HFF-Myc (cell line): ENCODE measurements at regions not wholly inside any gene's neighbourhood (a gene's known extent, or its start where the extent isn't known, plus 50 kb on each side); places are given as distances from the start of the nearest gene placed in this dataset.

Experiments used
- DNase-seq: peaks from one replicate; pipeline ENCODE4 v3.0.0-alpha.2; 2011; ENCODE audit warnings: low read depth; ENCODE audit errors: extremely low read depth
- H3K4me3 ChIP-seq: replicated peaks from 2 replicates; pipeline ENCODE4 v1.5.1; 2011; ENCODE audit warnings: low read depth, mild to moderate bottlenecking, control low read depth, low read length
- TF ChIP-seq, protein P1 (sequence below): IDR thresholded peaks from 2 replicates; pipeline ENCODE4 v1.5.1; 2012; ENCODE audit warnings: mild to moderate bottlenecking, low read depth, low read length, control low read depth; ENCODE audit errors: missing control alignments

- H3K4me3 ChIP-seq = no peak overlapping the region
- TF ChIP-seq, protein P1, sequence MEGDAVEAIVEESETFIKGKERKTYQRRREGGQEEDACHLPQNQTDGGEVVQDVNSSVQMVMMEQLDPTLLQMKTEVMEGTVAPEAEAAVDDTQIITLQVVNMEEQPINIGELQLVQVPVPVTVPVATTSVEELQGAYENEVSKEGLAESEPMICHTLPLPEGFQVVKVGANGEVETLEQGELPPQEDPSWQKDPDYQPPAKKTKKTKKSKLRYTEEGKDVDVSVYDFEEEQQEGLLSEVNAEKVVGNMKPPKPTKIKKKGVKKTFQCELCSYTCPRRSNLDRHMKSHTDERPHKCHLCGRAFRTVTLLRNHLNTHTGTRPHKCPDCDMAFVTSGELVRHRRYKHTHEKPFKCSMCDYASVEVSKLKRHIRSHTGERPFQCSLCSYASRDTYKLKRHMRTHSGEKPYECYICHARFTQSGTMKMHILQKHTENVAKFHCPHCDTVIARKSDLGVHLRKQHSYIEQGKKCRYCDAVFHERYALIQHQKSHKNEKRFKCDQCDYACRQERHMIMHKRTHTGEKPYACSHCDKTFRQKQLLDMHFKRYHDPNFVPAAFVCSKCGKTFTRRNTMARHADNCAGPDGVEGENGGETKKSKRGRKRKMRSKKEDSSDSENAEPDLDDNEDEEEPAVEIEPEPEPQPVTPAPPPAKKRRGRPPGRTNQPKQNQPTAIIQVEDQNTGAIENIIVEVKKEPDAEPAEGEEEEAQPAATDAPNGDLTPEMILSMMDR = no peak
- no peak for DNase-seq
Observed at GRCh38 chr11:112477152-112477551, 216.5 kb upstream of the PLET1 start.

GRCh38 chr11:112477581-112478317, 217.1 kb upstream of the PLET1 start:
- no peak for DNase-seq
- H3K4me3 ChIP-seq = no peak overlapping the region
- TF ChIP-seq, protein P1 = no peak

- DNase-seq = no peak
- TF ChIP-seq, protein P1 = no peak
- H3K4me3 ChIP-seq = no peak overlapping the region
Observed at GRCh38 chr11:112478806-112479205, 218.1 kb upstream of the PLET1 start.

DNA sequence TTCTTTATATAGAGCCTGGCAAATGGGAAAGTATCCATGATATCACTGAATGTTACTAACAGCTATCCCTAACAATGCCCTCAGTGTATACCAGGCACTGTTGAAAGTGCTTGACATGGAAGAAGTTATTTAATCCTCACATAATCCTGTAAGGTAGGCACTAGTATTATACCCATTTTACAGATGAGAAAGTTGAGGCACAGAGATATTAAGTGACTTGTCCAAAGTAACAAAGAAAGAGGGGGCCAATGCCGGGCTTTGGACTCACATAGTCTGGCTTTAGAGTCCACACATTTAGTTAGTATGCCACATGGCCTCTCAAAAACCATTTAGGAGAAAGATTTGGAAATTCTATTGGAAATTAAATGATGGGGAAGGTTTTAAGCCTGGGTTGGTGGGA, 220.8 kb upstream of the PLET1 start:
- TF ChIP-seq, protein P1 = no peak
- H3K4me3 ChIP-seq = no peak overlapping the region
- DNase-seq = no peak

GRCh38 chr11:112481893-112482292, 221.2 kb upstream of the PLET1 start:
- H3K4me3 ChIP-seq = no peak overlapping the region
- no peak for DNase-seq
- TF ChIP-seq, protein P1 = no peak

GRCh38 chr11:112485280-112485679, 224.6 kb upstream of the PLET1 start:
- no peak overlapping the region for H3K4me3 ChIP-seq
- TF ChIP-seq, protein P1 = no peak
- DNase-seq = no peak

- TF ChIP-seq, protein P1 = no peak
- no peak for DNase-seq
- H3K4me3 ChIP-seq = no peak overlapping the region
Observed at GRCh38 chr11:112497826-112498225, 237.2 kb upstream of the PLET1 start.
